Suprapubic skin (tissue), 3 donors: ENCODE measurements at regions not wholly inside any gene's neighbourhood (a gene's known extent, or its start where the extent isn't known, plus 50 kb on each side); places are given as distances from the start of the nearest gene placed in this dataset.

ENCODE experiments used
- POLR2AphosphoS5 ChIP-seq, 3 donors: sonication (generic); formaldehyde crosslinking; IDR thresholded peaks; one replicate each; pipeline ENCODE4 v1.6.1; 2017; ENCODE audit warnings: antibody characterized with exemption in 3 of 3
- TF ChIP-seq, protein P1 (sequence below), 2 donors: fragments of 200-600 bp in 1 of 2; fragments of 450-650 bp in 1 of 2; sonication (generic) in 1 of 2; IDR thresholded peaks; one replicate each; pipeline ENCODE4 v1.5.1; 2016 to 2019; ENCODE audit warnings: antibody characterized with exemption in 2 of 2, mild to moderate bottlenecking in 1 of 2, moderate library complexity in 1 of 2

DNA sequence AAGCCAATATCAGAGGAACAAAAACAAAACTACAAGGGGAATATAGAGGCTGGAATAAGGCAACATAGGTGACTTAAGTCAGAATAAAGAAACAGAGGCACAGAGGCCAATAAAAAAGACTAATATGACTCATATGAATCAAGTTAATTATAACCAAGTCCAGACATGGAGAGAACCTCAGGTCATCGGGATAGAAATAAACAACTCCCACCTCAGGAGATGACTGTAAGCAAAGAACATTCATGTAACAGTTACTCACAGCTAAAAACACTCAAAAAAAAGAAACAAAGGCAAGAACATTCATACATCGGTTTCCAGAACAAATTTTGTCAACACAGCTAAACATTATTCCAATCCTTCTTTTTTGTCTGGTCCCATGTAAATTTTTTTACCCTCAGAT, 60.3 kb upstream of the RXFP1 start:
- no peak for TF ChIP-seq POLR2AphosphoS5 (IDR thresholded peaks at IDR 0.05)
- TF ChIP-seq, protein P1, sequence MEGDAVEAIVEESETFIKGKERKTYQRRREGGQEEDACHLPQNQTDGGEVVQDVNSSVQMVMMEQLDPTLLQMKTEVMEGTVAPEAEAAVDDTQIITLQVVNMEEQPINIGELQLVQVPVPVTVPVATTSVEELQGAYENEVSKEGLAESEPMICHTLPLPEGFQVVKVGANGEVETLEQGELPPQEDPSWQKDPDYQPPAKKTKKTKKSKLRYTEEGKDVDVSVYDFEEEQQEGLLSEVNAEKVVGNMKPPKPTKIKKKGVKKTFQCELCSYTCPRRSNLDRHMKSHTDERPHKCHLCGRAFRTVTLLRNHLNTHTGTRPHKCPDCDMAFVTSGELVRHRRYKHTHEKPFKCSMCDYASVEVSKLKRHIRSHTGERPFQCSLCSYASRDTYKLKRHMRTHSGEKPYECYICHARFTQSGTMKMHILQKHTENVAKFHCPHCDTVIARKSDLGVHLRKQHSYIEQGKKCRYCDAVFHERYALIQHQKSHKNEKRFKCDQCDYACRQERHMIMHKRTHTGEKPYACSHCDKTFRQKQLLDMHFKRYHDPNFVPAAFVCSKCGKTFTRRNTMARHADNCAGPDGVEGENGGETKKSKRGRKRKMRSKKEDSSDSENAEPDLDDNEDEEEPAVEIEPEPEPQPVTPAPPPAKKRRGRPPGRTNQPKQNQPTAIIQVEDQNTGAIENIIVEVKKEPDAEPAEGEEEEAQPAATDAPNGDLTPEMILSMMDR (IDR thresholded peaks at IDR 0.05) = no peak
